Heart left ventricle (tissue), 16 donors: ENCODE measurements at regions not wholly inside any gene's neighbourhood (a gene's known extent, or its start where the extent isn't known, plus 50 kb on each side); places are given as distances from the start of the nearest gene placed in this dataset.

Experiments used
- ATAC-seq, 4 donors: fragments of 200-7000 bp; cut with Tn5 transposase; one replicate each; pipeline ENCODE4 v1.9.1; 2020 to 2022; ENCODE audit warnings: moderate library complexity in 4 of 4, mild to moderate bottlenecking in 3 of 4, moderate number of reproducible peaks in 1 of 4
- DNase-seq, 5 donors: peaks; one replicate each; pipeline ENCODE4 v3.0.0-alpha.2; 2020
- H3K27ac ChIP-seq, 12 donors: fragments of 200-600 bp; sonication (generic) in 4 of 12; one replicate each; pipeline versions ENCODE4 v1.5.0 to v1.8.0; 2016 to 2022; ENCODE audit warnings: mild to moderate bottlenecking in 2 of 12
- H3K27me3 ChIP-seq, 9 donors: fragments of 200-600 bp; sonication (generic) in 2 of 9; one replicate each; pipeline versions ENCODE4 v1.5.1 to v1.8.0; 2016 to 2022; ENCODE audit warnings: mild to moderate bottlenecking in 3 of 9
- H3K36me3 ChIP-seq, 9 donors: fragments of 200-600 bp; sonication (generic) in 2 of 9; one replicate each; pipeline versions ENCODE4 v1.5.0 to v1.8.0; 2018 to 2022; ENCODE audit warnings: mild to moderate bottlenecking in 2 of 9
- H3K4me1 ChIP-seq, 12 donors: fragments of 200-600 bp; sonication (generic) in 4 of 12; one replicate each; pipeline versions ENCODE4 v1.5.0 to v1.8.0; 2016 to 2022; ENCODE audit warnings: mild to moderate bottlenecking in 3 of 12
- H3K4me3 ChIP-seq, 12 donors: fragments of 200-600 bp; sonication (generic) in 4 of 12; one replicate each; pipeline versions ENCODE4 v1.5.0 to v1.8.0; 2017 to 2022; ENCODE audit warnings: mild to moderate bottlenecking in 9 of 12, moderate library complexity in 4 of 12
- H3K9me3 ChIP-seq, 12 donors: fragments of 200-600 bp; sonication (generic) in 4 of 12; one replicate each; pipeline versions ENCODE4 v1.5.0 to v1.8.0; 2016 to 2022; ENCODE audit warnings: mild to moderate bottlenecking in 1 of 12
- CTCF ChIP-seq, 12 donors: fragments of 200-600 bp; sonication (generic) in 4 of 12; IDR thresholded peaks; one replicate each; pipeline versions ENCODE4 v1.5.0 to v1.8.0; 2018 to 2022; ENCODE audit warnings: antibody characterized with exemption in 12 of 12, mild to moderate bottlenecking in 5 of 12
- POLR2A ChIP-seq, 2 donors: fragments of 450-650 bp; IDR thresholded peaks; one replicate each; pipeline ENCODE4 v1.6.1; 2017; ENCODE audit warnings: antibody characterized with exemption in 2 of 2, mild to moderate bottlenecking in 2 of 2, moderate library complexity in 2 of 2
- WGBS, 4 donors: extraction: QIAGEN DNeasy Blood & Tissue Kit in 2 of 4; methylation state at CpG; one replicate each; pipeline versions ENCODE4 v1.1.5 to v1.1.7; 2013 to 2018; 5-methylcytosine and 5-hydroxymethylcytosine counted together
- intact Hi-C, 10 donors: fragments of 100-400 bp; cut with DNase I; formaldehyde crosslinking; loops; one replicate each; pipeline versions ENCODE4 v1.11.1 to v1.14.2; 2022
- donor health status: ischemic (EF 13 %, LVEDD 7.1; RV severe dilation, severe dysfunction).
- donor health status: healthy with polysubstance abuse.
- donor health status: DM: no; HTN: yes; CAD: no.
- donor health status: DM: no; HTN: no; CAD: no.
- donor health status: ischemic (EF 25% LVEDD 6.9; RV normal size, moderate dysfunction).
- donor health status: ischemic (EF 25% LVEDD 5.7; RV mildly dilated, moderate dysfunction).
- donor health status: healthy.
- donor health status: DM: yes; HTN: yes; CAD: no.
- donor health status: ischemic (EF 35%, LVEDD 5.7; RV mildly dilated, moderate dysfunction).
- donor health status: nonischemic (EF 11% LVEDD 7.7; RV severe dilation, severe dysfunction).
- donor health status: DM: yes; HTN: yes; CAD: no.
- donor health status: PGD.
- donor health status: ischemic (EF 29% LVEDD 5.4; RV normal size, mild dysfunction).
- donor health status: nonischemic (EF 23%, LVEDD 6.1; RV moderate dilation, normal function).

- H3K4me1 ChIP-seq, result peaks cover 0 to 6% (median 0%) of the 10 kb centered on the region in 12 donors
- H3K27ac ChIP-seq, result no peak overlapping the region
- WGBS, 4 donors, result 57 to 73% (median 66%) methylated on average over 4 of the region's 4 CpGs
- no peaks in the 10 kb centered on the region for H3K27me3 ChIP-seq
- no peak for TF ChIP-seq POLR2A (IDR thresholded peaks at IDR 0.05)
- no peak for TF ChIP-seq CTCF (IDR thresholded peaks at IDR 0.05)
- no peaks in the 10 kb centered on the region for H3K36me3 ChIP-seq
- no peak overlapping the region for H3K4me3 ChIP-seq
- no peaks in the 10 kb centered on the region for H3K9me3 ChIP-seq
- DNase-seq (no peak), ATAC-seq (no peak)
- intact Hi-C loops, result loop anchor here in 9 of 10 donors (2.0 to 5.0 kb wide), 4 partner anchors 760 to 830 kb away; no protein-coding TSS in a partner anchor
These were observed 763.0 kb upstream of the ACVR2A start for GRCh38 chr2:147081831-147082230.

- Histone ChIP-seq H3K36me3 (no peaks in the 10 kb centered on the region), H3K4me3 (no peak overlapping the region), H3K27me3 (no peaks in the 10 kb centered on the region), H3K9me3 (no peaks in the 10 kb centered on the region), H3K27ac (no peak overlapping the region), H3K4me1 (no peaks in the 10 kb centered on the region)
- no peak for DNase-seq
- intact Hi-C loops, result no loop called here
- 69 to 77% (median 74%) methylated on average over 2 of the region's 2 CpGs for WGBS, 4 donors
- TF ChIP-seq CTCF (IDR thresholded peaks at IDR 0.05) (no peak), POLR2A (IDR thresholded peaks at IDR 0.05) (no peak)
- ATAC-seq, result no peak
These were observed 768.2 kb upstream of the ACVR2A start for GRCh38 chr2:147076634-147077033.

GRCh38 chr2:147068071-147068470 lies 776.8 kb upstream of the ACVR2A start:
- no peaks in the 10 kb centered on the region for H3K27me3 ChIP-seq
- intact Hi-C loops, result no loop called here
- H3K27ac ChIP-seq, result no peak overlapping the region
- H3K4me3 ChIP-seq, result no peak overlapping the region
- TF ChIP-seq CTCF (IDR thresholded peaks at IDR 0.05), result no peak
- TF ChIP-seq POLR2A (IDR thresholded peaks at IDR 0.05), result no peak
- H3K4me1 ChIP-seq, result no peaks in the 10 kb centered on the region
- H3K9me3 ChIP-seq, result peaks cover 0 to 4% (median 0%) of the 10 kb centered on the region in 12 donors
- WGBS, 4 donors, result 77 to 90% (median 81%) methylated on average over 2 of the region's 2 CpGs
- ATAC-seq (no peak), DNase-seq (no peak)
- H3K36me3 ChIP-seq, result no peaks in the 10 kb centered on the region

- 72 to 83% (median 77%) methylated on average over 1 of the region's 1 CpG for WGBS, 4 donors
- Histone ChIP-seq H3K4me3 (no peak overlapping the region), H3K9me3 (peaks cover 0 to 4% (median 0%) of the 10 kb centered on the region in 12 donors), H3K4me1 (no peaks in the 10 kb centered on the region), H3K27me3 (no peaks in the 10 kb centered on the region), H3K36me3 (no peaks in the 10 kb centered on the region), H3K27ac (no peak overlapping the region)
- TF ChIP-seq CTCF (IDR thresholded peaks at IDR 0.05) (no peak), POLR2A (IDR thresholded peaks at IDR 0.05) (no peak)
- ATAC-seq, result no peak
- intact Hi-C loops, result no loop called here
- DNase-seq, result no peak
These were observed 777.7 kb upstream of the ACVR2A start for GRCh38 chr2:147067136-147067535.
